IgD-negative memory B cell (primary cell): ENCODE measurements at regions not wholly inside any gene's neighbourhood (a gene's known extent, or its start where the extent isn't known, plus 50 kb on each side); places are given as distances from the start of the nearest gene placed in this dataset.
A peak's percentile ranks its signal among the peaks of the same experiment; 100 is the strongest.
"Not testable (repeated sequence)": the region's sequence is repeated elsewhere in the genome, so short reads cannot be mapped to it uniquely, and the experiment has no call there.

Source experiments
- H3K27ac Mint-ChIP-seq, 3 donors: one replicate each; pipeline ENCODE4 v1.8.0; 2020 to 2022; ENCODE audit warnings: mild to moderate bottlenecking in 3 of 3, mixed read lengths in 3 of 3, moderate library complexity in 1 of 3
- H3K27me3 Mint-ChIP-seq: one replicate; pipeline ENCODE4 v1.8.0; 2021; ENCODE audit warnings: mixed read lengths
- H3K36me3 Mint-ChIP-seq: one replicate; pipeline ENCODE4 v1.8.0; 2020; ENCODE audit warnings: mild to moderate bottlenecking, mixed read lengths
- H3K4me1 Mint-ChIP-seq, 3 donors: one replicate each; pipeline ENCODE4 v1.8.0; 2020 to 2022; ENCODE audit warnings: mixed read lengths in 3 of 3, mild to moderate bottlenecking in 1 of 3
- H3K4me3 Mint-ChIP-seq, 4 donors: one replicate each; pipeline ENCODE4 v1.8.0; 2020 to 2022; ENCODE audit warnings: mild to moderate bottlenecking in 4 of 4, mixed read lengths in 4 of 4, moderate library complexity in 3 of 4
- H3K9me3 Mint-ChIP-seq, 3 donors: one replicate each; pipeline ENCODE4 v1.8.0; 2020 to 2021; ENCODE audit warnings: mixed read lengths in 3 of 3, mild to moderate bottlenecking in 1 of 3

DNA sequence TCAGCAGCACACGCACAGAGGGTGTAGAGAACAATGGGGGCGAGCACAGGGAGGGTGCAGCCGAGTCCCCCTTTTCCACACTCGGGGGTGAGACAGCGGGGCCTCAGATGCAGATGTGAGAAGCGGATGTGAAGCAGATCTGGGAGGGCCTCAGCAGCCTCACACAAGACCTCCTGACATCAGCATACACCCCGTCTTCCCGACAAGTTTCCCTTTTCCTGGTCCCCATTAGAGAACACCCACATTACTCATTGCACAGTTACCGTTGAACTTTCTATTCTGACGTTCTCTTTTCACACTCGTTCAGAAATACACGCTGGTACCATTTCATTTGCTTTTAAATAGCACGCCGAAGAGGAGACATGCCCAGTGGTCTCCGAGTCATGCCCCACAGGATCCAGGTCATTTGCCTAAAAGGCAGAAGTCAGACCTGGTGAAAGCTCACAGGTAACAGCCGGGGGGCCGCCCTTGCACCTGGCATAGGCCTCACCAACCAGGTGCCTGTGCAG lies 129.5 kb upstream of the ID2 start:
- Mint-ChIP-seq H3K27me3 (peaks cover 16% of the 10 kb centered on the region), H3K9me3 (no peaks in the 10 kb centered on the region), H3K27ac (peak overlapping the region; percentile 5 to 73 (median 18)), H3K4me3 (peak overlapping the region; percentile 31 to 95 (median 68)), H3K4me1 (peaks cover 8 to 15% (median 11%) of the 10 kb centered on the region in 3 donors), H3K36me3 (no peaks in the 10 kb centered on the region)

DNA sequence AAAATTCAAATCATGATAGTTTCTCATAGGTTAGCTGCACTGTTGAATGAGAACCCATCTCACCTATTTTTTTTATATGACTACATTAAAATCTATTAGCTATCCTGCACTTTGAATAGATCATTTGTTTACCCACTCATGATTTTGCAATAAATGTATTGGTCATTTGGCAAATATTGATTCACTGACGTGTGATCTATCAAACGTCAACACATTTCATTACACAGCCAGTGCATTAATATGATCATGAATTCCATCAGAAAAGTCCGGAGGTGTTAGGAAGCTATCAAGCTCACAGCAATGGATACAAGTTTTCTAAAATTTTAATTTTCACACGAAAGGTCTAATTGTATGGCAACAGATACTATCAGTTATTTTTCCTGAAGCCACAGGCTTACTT lies 128.2 kb upstream of the ID2 start:
- H3K36me3 Mint-ChIP-seq = no peaks in the 10 kb centered on the region
- peaks cover 16% of the 10 kb centered on the region for H3K27me3 Mint-ChIP-seq
- H3K27ac Mint-ChIP-seq = no peak overlapping the region
- peaks cover 8 to 14% (median 11%) of the 10 kb centered on the region in 3 donors for H3K4me1 Mint-ChIP-seq
- H3K9me3 Mint-ChIP-seq = peaks cover 0 to 7% (median 0%) of the 10 kb centered on the region in 3 donors
- no peak overlapping the region for H3K4me3 Mint-ChIP-seq

DNA sequence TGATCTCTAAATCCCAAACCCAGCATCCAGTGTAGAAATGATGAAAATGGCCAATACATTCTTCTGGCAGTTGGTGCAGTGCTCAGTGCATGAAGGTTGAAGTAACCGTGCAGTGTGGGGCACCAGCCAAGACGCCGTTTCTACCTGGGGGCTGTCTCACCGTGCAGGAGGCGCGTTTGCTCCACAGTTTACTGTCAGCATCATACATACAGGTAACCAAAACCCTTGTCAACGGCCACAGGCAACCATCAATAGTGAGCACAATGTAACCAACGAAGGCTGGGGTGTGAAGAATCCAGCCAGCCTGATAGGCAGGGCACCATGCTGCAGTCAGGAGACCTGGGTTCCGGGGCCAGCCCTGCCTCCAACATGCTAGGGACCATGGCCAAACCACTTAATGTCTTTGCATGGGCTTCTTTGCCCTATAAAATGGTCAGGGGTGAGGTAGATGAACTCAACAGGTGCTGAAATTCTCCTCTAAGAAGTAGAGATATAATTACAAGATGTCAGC lies 127.5 kb upstream of the ID2 start:
- no peak overlapping the region for H3K4me3 Mint-ChIP-seq
- H3K9me3 Mint-ChIP-seq = peaks cover 0 to 9% (median 1%) of the 10 kb centered on the region in 3 donors
- no peak overlapping the region for H3K27ac Mint-ChIP-seq
- H3K36me3 Mint-ChIP-seq = no peaks in the 10 kb centered on the region
- peaks cover 8 to 14% (median 11%) of the 10 kb centered on the region in 3 donors for H3K4me1 Mint-ChIP-seq
- peaks cover 14% of the 10 kb centered on the region for H3K27me3 Mint-ChIP-seq

DNA sequence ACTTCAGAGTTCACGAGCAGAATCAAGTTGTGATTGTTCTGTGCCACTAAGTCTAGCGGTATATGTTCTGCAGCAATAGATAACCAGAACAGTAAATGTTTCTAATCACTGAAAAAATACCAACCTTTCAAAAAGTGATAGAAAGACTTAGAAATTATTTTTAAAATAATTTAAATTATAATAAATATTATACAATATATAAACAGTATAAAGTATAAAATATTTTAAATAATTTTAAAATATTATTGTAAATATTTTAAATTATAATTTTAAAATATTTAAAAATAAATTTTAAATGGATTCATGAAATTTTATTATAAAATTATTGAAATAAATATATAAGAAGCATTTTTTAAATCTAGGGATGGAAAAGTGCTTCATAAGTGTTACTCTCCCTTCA lies 126.3 kb upstream of the ID2 start:
- no peaks in the 10 kb centered on the region for H3K36me3 Mint-ChIP-seq
- H3K27me3 Mint-ChIP-seq = peaks cover 14% of the 10 kb centered on the region
- peaks cover under 1 to 14% (median 5%) of the 10 kb centered on the region in 3 donors for H3K9me3 Mint-ChIP-seq

DNA sequence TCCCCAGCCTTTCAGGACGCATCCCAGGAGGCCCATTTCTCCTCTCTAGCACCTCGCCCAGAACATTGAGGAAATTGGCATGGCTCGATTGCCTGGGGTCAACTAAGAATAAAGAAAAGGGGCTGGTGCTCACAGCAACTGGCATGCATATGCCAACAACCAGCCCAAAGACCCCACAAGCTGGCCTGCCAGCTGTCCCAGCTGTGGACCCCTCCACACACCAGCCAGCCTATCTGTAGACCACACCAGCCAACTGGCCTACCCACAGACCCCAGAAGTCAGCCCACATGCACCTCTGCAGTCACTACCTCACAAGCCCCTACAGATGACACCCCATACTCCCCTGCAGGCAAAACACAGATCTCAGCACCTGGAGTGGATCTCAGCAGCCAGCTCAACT lies 123.8 kb upstream of the ID2 start:
- Mint-ChIP-seq H3K4me1 (no peaks in the 10 kb centered on the region), H3K36me3 (no peaks in the 10 kb centered on the region), H3K9me3 (peaks cover 5 to 30% (median 12%) of the 10 kb centered on the region in 3 donors), H3K27ac (peak overlapping the region in 1 of 3 donors; percentile 24), H3K27me3 (no peaks in the 10 kb centered on the region), H3K4me3 (no peak overlapping the region)

More for the DNA sequence above, 126.3 kb upstream of the ID2 start:
- H3K4me3 Mint-ChIP-seq = no peak overlapping the region
- H3K27ac Mint-ChIP-seq = no peak overlapping the region
- peaks cover 8 to 14% (median 11%) of the 10 kb centered on the region in 3 donors for H3K4me1 Mint-ChIP-seq

DNA sequence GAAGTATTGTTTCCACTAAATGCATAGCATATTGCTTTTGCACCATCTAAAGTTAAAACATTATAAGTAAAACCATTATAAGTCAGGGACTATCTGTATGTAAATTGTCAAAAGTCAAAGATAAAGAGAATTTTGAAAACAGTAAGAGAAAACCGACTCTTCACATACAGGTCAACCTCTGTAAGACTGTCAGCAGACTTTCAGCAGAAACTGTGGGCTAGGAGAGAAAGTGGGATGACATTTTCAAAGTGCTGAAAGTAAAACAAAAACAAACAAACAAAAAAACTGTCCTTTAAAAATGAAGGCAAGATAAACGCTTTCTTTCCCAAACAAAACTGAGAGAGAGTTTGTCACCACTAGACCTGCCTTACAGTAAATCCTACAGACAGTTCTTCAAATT lies 122.9 kb upstream of the ID2 start:
- no peaks in the 10 kb centered on the region for H3K4me1 Mint-ChIP-seq
- no peaks in the 10 kb centered on the region for H3K27me3 Mint-ChIP-seq
- no peak overlapping the region for H3K27ac Mint-ChIP-seq
- H3K36me3 Mint-ChIP-seq = no peaks in the 10 kb centered on the region
- H3K9me3 Mint-ChIP-seq = peaks cover 5 to 30% (median 12%) of the 10 kb centered on the region in 3 donors
- no peak overlapping the region for H3K4me3 Mint-ChIP-seq

DNA sequence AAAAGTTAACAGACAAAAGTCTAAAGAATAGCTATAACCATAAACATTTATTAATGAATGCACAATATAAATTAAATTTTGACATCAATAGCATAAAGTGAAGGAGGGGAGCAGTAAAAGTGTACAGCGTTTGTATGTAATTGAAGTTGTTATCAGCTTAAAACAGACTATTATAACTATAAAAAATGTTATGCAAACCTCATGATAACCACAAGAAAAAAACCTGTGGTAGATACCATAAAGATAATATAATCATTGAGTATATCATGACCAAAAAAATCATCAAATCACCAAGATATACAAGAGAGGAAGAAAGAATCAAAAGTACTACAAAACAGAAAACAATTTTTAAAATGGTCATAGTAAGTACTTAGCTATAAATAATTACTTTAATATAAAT lies 122.1 kb upstream of the ID2 start:
- H3K4me3 Mint-ChIP-seq = no peak overlapping the region

DNA sequence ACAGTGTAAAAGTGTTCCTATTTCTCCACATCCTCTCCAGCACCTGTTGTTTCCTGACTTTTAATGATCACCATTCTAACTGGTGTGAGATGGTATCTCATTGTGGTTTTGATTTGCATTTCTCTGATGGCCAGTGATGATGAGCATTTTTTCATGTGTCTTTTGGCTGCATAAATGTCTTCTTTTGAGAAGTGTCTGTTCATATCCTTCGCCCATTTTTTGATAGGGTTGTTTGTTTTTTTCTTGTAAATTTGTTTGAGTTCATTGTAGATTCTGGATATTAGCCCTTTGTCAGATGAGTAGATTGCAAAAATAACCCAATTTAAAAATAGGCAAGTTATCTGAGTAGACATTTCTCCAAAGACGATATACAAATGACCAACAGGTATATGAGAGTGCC lies 120.2 kb upstream of the ID2 start:
- H3K9me3 Mint-ChIP-seq = peaks cover 5 to 30% (median 12%) of the 10 kb centered on the region in 3 donors
- not testable (repeated sequence) for H3K4me1 Mint-ChIP-seq, H3K27ac Mint-ChIP-seq, H3K27me3 Mint-ChIP-seq, H3K36me3 Mint-ChIP-seq, H3K4me3 Mint-ChIP-seq

More for the DNA sequence above, 122.1 kb upstream of the ID2 start:
- Mint-ChIP-seq H3K27ac (no peak overlapping the region), H3K9me3 (peaks cover 5 to 30% (median 12%) of the 10 kb centered on the region in 3 donors), H3K36me3 (peaks cover 3% of the 10 kb centered on the region), H3K27me3 (no peaks in the 10 kb centered on the region), H3K4me1 (no peaks in the 10 kb centered on the region)

DNA sequence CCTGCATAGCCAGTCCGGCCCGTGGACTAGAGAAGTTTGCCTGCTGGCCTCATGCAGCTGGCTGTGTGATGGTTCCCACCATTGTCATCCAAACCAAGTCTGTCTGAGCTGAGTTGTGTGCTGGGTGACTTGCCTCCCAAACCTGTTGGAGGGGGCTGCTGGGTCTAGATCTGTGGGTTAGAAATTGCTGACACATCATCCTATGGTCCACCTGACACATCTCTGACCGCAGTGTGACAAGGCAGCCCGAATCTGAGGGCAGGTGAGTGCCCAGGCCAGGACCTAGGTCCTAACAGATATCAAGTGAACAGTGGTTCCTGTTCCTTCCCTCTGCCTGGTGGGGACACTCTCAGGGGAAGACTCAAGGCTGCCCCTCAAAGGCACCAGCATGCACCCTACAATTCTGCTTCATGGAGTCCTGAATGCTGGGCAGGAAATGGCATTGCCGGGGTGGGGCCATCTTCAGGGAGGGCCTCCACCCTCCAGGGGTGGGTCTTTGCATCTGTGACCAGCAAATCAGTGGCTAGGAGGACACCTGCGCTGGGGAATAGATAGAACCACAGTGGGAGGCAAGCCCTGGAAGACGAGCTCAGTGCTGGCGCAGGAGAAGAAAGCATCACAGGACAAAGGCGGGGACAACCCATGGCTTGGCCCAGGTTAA lies 117.9 kb upstream of the ID2 start:
- H3K27me3 Mint-ChIP-seq = peaks cover 10% of the 10 kb centered on the region
- H3K4me3 Mint-ChIP-seq = peak overlapping the region in 1 of 4 donors; percentile 10
- peaks cover 3% of the 10 kb centered on the region for H3K36me3 Mint-ChIP-seq
- H3K9me3 Mint-ChIP-seq = peaks cover 5 to 21% (median 12%) of the 10 kb centered on the region in 3 donors
- H3K4me1 Mint-ChIP-seq = no peaks in the 10 kb centered on the region
- H3K27ac Mint-ChIP-seq = no peak overlapping the region

DNA sequence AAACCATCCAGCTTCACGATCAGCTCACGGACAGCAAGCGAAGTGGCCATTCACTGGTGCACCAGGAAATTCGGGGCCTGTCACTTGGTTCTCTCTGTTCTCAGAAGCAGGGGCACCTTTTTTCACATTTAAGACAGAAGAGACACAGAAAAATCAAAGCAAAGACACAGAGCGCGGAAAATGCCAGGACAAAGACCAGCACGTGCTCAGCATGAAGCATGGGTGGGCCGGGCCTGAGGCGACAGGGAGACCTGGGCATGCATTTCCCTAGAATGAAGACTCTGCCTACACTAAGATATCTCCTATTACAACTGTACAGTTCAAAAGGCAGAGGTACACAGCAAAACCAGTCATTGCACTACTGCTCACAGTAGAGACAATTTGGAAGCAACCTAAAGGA lies 117.4 kb upstream of the ID2 start:
- peaks cover 5 to 21% (median 9%) of the 10 kb centered on the region in 3 donors for H3K9me3 Mint-ChIP-seq
- H3K4me3 Mint-ChIP-seq = peak overlapping the region in 1 of 4 donors; percentile 10
- H3K4me1 Mint-ChIP-seq = no peaks in the 10 kb centered on the region
- no peak overlapping the region for H3K27ac Mint-ChIP-seq
- peaks cover 10% of the 10 kb centered on the region for H3K27me3 Mint-ChIP-seq
- peaks cover 3% of the 10 kb centered on the region for H3K36me3 Mint-ChIP-seq

DNA sequence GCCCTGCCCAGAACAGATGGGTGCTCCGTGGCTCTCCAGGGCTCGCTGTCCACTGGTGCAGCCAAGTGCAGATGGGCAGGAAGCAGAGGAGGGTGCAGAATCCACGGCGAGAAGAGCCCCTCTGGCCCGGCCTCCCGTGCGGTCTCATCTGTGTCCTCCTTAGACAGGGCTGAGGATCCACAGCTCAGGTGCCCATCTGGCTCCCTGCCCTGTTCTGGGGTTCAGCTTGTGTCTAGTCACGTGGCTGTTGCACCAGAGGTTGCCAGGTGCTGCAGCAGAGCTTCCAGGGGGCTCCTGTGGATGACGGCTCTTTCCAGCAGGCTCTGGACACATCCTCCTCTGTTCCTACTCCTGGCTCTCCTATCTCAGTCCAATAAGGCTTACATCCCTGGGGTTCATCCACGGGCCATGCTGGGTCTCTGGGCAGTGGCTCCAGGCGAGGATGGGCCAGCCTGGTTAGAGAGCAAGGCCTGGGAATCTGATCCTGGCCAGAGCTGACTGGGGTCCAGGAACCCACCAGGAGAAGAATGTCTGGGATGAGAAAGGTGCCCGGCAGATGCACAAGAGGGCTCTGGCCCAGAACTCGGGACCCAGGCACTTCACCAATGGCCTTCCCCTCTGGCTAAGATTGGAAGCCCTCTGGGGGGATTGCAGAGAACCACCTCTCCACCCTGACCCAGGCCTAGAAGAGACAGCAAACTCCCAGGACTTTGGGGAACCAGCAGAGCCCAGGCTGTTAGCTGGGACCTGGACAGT lies 116.3 kb upstream of the ID2 start:
- Mint-ChIP-seq H3K9me3 (peaks cover 4 to 15% (median 6%) of the 10 kb centered on the region in 3 donors), H3K27me3 (peaks cover 16% of the 10 kb centered on the region), H3K4me3 (no peak overlapping the region), H3K36me3 (peaks cover 3% of the 10 kb centered on the region), H3K27ac (no peak overlapping the region), H3K4me1 (no peaks in the 10 kb centered on the region)

DNA sequence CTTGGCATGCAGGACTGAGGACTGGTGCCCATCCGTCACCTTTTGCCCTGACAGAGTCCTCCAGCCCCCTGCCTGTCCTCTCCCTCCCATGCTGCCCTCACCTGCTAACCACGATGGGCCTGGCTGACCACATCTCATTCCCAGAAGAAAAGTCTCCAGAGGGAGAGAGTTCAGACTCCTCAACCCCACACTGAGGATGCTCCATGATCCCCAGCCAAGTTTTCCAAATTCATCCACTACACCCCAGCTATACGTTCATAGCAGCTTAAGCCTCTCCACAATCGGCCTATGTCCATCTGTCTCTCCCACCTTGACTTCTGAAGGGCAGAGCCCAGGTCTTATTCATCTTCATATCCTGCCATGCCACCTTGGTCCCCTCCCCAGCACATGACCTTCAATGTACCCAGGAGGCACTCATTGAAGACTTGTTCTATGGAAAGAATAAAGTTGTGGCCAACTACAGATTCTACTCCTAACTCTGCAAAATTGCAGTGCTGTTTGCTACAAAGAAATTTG lies 115.6 kb upstream of the ID2 start:
- Mint-ChIP-seq H3K4me1 (peaks cover 0 to 3% (median 2%) of the 10 kb centered on the region in 3 donors), H3K36me3 (peaks cover 4% of the 10 kb centered on the region), H3K9me3 (peaks cover 3 to 10% (median 5%) of the 10 kb centered on the region in 3 donors), H3K4me3 (peak overlapping the region in 1 of 4 donors; percentile 10), H3K27ac (no peak overlapping the region), H3K27me3 (peaks cover 16% of the 10 kb centered on the region)

DNA sequence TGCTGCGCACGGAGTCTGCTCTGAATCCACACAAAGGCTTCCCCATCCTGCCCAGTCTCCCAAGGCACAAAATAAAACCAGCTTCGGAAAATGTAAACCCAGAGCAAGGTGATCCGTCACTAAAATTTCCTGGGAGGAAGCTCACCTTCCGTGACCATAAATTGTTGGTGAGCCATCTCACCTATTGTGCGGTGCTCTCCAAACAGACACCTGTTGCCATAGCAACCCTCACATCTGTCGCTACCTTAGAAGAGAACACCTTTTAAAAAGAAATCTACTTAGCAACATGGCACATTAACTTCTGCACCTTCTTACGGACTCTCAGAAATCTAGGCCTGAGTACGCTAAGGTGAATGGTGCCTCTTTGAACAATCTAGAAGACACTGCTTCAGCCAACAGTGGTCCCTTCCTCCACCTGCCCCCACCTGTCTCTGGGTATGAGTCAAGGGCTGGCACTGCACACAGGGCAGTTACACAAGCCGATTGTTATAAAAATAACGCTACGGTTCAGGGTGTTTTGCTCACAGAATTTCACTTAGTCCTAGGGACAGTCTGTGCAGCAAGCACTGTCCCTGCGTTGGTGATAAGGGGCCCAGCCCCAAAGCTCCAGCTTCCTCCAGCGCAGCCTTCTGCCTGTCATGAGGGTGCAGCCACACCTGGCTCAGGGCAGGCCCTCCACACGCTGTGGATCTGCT lies 114.9 kb upstream of the ID2 start:
- H3K4me3 Mint-ChIP-seq = no peak overlapping the region
- peaks cover 0 to 8% (median 5%) of the 10 kb centered on the region in 3 donors for H3K4me1 Mint-ChIP-seq
- H3K27ac Mint-ChIP-seq = no peak overlapping the region
- peaks cover 4% of the 10 kb centered on the region for H3K36me3 Mint-ChIP-seq
- H3K27me3 Mint-ChIP-seq = peaks cover 23% of the 10 kb centered on the region
- peaks cover under 1 to 8% (median 4%) of the 10 kb centered on the region in 3 donors for H3K9me3 Mint-ChIP-seq

DNA sequence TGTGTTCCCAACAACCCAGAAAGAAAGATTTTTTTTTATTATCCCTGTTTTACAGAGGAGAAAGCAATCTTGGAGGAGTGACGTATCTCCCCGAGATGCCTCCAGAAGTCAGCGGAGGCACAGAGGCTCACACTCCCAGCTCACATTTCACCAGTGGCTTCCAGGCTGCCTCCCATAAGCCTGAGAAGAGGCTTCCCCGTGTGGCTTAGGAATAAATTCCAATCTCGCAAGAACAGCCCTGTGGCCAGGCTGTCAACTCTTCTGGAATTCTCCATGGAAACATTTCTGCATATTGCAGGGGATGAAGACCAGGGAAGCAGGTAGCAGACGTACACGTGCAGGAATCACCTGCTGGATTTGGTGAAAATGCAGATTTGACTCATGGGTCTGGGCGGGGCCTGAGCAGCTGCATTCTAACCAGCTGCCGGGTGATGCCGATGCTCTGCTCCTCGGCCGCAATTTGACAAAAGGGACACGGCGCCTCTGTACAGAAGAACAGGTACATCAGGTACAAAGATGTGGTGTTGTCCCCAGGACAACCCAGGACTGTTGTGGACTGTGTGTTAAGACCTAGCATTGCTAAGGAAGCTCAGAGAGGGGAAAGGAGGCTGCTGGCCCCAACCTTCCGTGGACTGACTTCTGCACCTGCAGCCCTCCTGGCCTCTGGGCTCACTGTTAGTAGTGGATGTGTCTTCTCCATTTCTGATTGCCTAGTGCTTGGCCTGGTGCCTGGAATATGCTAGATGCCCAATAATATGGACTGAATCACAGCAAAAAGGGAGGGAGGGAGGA lies 114.2 kb upstream of the ID2 start:
- Mint-ChIP-seq H3K4me3 (no peak overlapping the region), H3K27me3 (peaks cover 23% of the 10 kb centered on the region), H3K9me3 (peaks cover 0 to under 1% (median 0%) of the 10 kb centered on the region in 3 donors), H3K27ac (no peak overlapping the region), H3K4me1 (peaks cover 5 to 12% (median 5%) of the 10 kb centered on the region in 3 donors), H3K36me3 (peaks cover 4% of the 10 kb centered on the region)
